ENCODE measurements at regions not wholly inside any gene's neighbourhood (a gene's known extent, or its start where the extent isn't known, plus 50 kb on each side); places are given as distances from the start of the nearest gene placed in this dataset.

DNA sequence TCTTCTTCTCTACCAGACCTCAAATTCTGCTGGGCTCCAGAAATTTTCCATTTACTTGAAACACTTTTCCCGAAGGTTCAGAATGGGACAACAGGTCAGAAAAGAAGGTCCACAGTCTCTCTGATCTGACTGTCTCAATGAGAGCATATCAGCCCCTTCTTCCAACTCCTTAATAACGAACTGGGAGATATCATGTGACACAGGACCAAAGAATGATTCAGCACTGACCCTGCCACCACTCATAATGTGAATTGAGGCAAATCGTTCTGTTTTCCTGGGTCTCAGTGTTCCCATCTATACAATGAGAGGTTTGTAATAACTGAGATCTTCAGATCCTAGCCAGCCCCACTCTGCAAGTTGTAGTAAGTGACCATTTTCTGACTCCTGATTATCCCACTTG, 500.5 kb downstream of the NTRK3 start:
- TF ChIP-seq CHD1 (IDR thresholded peaks at IDR 0.05; ENCODE audit: low read depth, low read length) (no peak), BHLHE40 (IDR thresholded peaks at IDR 0.05; ENCODE audit: low read depth, low read length) (no peak), MAZ (IDR thresholded peaks at IDR 0.05; ENCODE audit: borderline replicate concordance, low read depth, low read length) (no peak), RAD21 (IDR thresholded peaks at IDR 0.05; ENCODE audit: low read length) (no peak), NFE2L2 (IDR thresholded peaks at IDR 0.05; ENCODE audit: low read depth, low read length) (no peak), MAFK (IDR thresholded peaks at IDR 0.05; ENCODE audit: low read depth, low read length) (no peak), CEBPB (IDR thresholded peaks at IDR 0.05; ENCODE audit: low read depth, low read length) (no peak), POLR2A (IDR thresholded peaks at IDR 0.05; ENCODE audit: low read depth, low read length) (no peak), FOS (IDR thresholded peaks at IDR 0.05; ENCODE audit: low read depth, low read length) (no peak)
- TF ChIP-seq, protein P1, sequence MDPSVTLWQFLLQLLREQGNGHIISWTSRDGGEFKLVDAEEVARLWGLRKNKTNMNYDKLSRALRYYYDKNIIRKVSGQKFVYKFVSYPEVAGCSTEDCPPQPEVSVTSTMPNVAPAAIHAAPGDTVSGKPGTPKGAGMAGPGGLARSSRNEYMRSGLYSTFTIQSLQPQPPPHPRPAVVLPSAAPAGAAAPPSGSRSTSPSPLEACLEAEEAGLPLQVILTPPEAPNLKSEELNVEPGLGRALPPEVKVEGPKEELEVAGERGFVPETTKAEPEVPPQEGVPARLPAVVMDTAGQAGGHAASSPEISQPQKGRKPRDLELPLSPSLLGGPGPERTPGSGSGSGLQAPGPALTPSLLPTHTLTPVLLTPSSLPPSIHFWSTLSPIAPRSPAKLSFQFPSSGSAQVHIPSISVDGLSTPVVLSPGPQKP (IDR thresholded peaks at IDR 0.05; ENCODE audit: borderline replicate concordance, low read depth, low read length) = no peak
- TF ChIP-seq, protein P2, sequence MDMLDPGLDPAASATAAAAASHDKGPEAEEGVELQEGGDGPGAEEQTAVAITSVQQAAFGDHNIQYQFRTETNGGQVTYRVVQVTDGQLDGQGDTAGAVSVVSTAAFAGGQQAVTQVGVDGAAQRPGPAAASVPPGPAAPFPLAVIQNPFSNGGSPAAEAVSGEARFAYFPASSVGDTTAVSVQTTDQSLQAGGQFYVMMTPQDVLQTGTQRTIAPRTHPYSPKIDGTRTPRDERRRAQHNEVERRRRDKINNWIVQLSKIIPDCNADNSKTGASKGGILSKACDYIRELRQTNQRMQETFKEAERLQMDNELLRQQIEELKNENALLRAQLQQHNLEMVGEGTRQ (IDR thresholded peaks at IDR 0.05; ENCODE audit: low read depth, low read length) = no peak
- TF ChIP-seq, protein P3, sequence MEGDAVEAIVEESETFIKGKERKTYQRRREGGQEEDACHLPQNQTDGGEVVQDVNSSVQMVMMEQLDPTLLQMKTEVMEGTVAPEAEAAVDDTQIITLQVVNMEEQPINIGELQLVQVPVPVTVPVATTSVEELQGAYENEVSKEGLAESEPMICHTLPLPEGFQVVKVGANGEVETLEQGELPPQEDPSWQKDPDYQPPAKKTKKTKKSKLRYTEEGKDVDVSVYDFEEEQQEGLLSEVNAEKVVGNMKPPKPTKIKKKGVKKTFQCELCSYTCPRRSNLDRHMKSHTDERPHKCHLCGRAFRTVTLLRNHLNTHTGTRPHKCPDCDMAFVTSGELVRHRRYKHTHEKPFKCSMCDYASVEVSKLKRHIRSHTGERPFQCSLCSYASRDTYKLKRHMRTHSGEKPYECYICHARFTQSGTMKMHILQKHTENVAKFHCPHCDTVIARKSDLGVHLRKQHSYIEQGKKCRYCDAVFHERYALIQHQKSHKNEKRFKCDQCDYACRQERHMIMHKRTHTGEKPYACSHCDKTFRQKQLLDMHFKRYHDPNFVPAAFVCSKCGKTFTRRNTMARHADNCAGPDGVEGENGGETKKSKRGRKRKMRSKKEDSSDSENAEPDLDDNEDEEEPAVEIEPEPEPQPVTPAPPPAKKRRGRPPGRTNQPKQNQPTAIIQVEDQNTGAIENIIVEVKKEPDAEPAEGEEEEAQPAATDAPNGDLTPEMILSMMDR (conservative IDR thresholded peaks at IDR 0.05; ENCODE audit: low read depth, low read length) = no peak
- Histone ChIP-seq H3K9me1 (ENCODE audit: insufficient read depth, low read length) (no peaks in the 10 kb centered on the region; the same call in 1 of the 2 replicates), H3K27me3 (ENCODE audit: control insufficient read depth, insufficient read depth, low read length) (no peaks in the 10 kb centered on the region), H3K27ac (ENCODE audit: insufficient read depth, low read length) (no peak overlapping the region), H3K9me3 (ENCODE audit: control insufficient read depth, insufficient read depth, low read length) (no peaks in the 10 kb centered on the region), H4K8ac (ENCODE audit: low read depth in 2 of 2, low read length in 2 of 2) (no peak overlapping the region), H4K20me1 (ENCODE audit: insufficient read depth, low read length) (no peaks in the 10 kb centered on the region), H3K9ac (ENCODE audit: low read depth, low read length) (no peak overlapping the region), H4K91ac (ENCODE audit: insufficient read depth, low read depth, low read length) (no peak overlapping the region), H2BK120ac (ENCODE audit: low read depth, low read length) (no peak overlapping the region), H3K36me3 (ENCODE audit: control insufficient read depth, insufficient read depth, low read length) (no peaks in the 10 kb centered on the region), H3K56ac (ENCODE audit: extremely low read depth, insufficient read depth, low read length) (no peak overlapping the region), H2BK5ac (ENCODE audit: low read depth, low read length, poor library complexity, severe bottlenecking) (no peak overlapping the region), H2AK9ac (replicated peaks; ENCODE audit: low read depth, low read length, poor library complexity) (no peak overlapping the region), H3K4me1 (ENCODE audit: control insufficient read depth, insufficient read depth, low read length) (peaks cover 14% of the 10 kb centered on the region), H2AFZ (replicated peaks; ENCODE audit: low read length, poor library complexity) (no peak overlapping the region), H2BK15ac (ENCODE audit: low read depth, low read length) (no peak overlapping the region), H4K5ac (ENCODE audit: low read depth, low read length) (no peak overlapping the region), H3K23ac (ENCODE audit: low read depth, low read length) (no peak overlapping the region), H3K4ac (ENCODE audit: low read depth, low read length) (no peak overlapping the region), H3K4me2 (ENCODE audit: low read depth, low read length) (no peak overlapping the region), H3K14ac (replicated peaks; ENCODE audit: low read depth, low read length) (no peak overlapping the region), H2AK5ac (ENCODE audit: low read depth, low read length) (no peak overlapping the region), H3K4me3 (ENCODE audit: insufficient read depth, low read depth, low read length) (no peak overlapping the region), H2BK20ac (ENCODE audit: low read depth, low read length) (no peak overlapping the region), H3K18ac (ENCODE audit: low read depth, low read length) (no peak overlapping the region), H3K79me1 (ENCODE audit: low read depth in 1 of 2, low read length in 2 of 2) (no peaks in the 10 kb centered on the region)
- no peak for DNase-seq
- ChIA-PET CTCF (no interaction called here), POLR2A (ENCODE audit: unreplicated experiment) (no interaction called here)
- WGBS, 2 experiments (ENCODE audit: extremely low coverage in 2 of 2, insufficient read length in 1 of 2) = no CpG with 5 or more reads among the region's 3 CpGs
- in situ Hi-C loops (cut with MboI; ENCODE audit: low sequenced_read_pairs) = no loop called here
- no peak for ATAC-seq (ENCODE audit: low read depth)
- intact Hi-C loops (cut with micrococcal nuclease) = no loop called here
- no TSS peak for BruUV-seq (replicated peaks)
- dilution Hi-C loops (cut with HindIII; ENCODE audit: low sequenced_read_pairs, unreplicated experiment) = no loop called here
